ENCODE measurements at regions not wholly inside any gene's neighbourhood (a gene's known extent, or its start where the extent isn't known, plus 50 kb on each side); places are given as distances from the start of the nearest gene placed in this dataset.

GRCh38 chr3:21989341-21990042 is 238.5 kb upstream of the ZNF385D start (continued):
- TF ChIP-seq ZNF671 (CRISPR knock-in tag; IDR thresholded peaks at IDR 0.05) (no peak), ARID4B (CRISPR knock-in tag; IDR thresholded peaks at IDR 0.05; ENCODE audit: borderline replicate concordance) (no peak), ZNF423 (CRISPR knock-in tag; IDR thresholded peaks at IDR 0.05) (no peak), MAX (CRISPR knock-in tag; IDR thresholded peaks at IDR 0.05) (no peak), ZNF121 (CRISPR knock-in tag; IDR thresholded peaks at IDR 0.05) (no peak), E2F5 (CRISPR knock-in tag; IDR thresholded peaks at IDR 0.05) (no peak)

GRCh38 chr3:21991061-21991460 is 240.1 kb upstream of the ZNF385D start:
- Mint-ChIP-seq H3K4me1 (peaks cover 4% of the 10 kb centered on the region), H3K27me3 (ENCODE audit: low read depth) (no peaks in the 10 kb centered on the region), H3K27ac (no peak overlapping the region), H3K36me3 (no peaks in the 10 kb centered on the region), H3K4me3 (no peak overlapping the region), H3K9me3 (no peaks in the 10 kb centered on the region)
- no peak for DNase-seq (ENCODE audit: low spot score)
- ATAC-seq: no peak
- TF ChIP-seq EMX1 (CRISPR knock-in tag; IDR thresholded peaks at IDR 0.05) (no peak), FOXP1 (CRISPR knock-in tag; IDR thresholded peaks at IDR 0.05; ENCODE audit: borderline replicate concordance) (no peak), FOXJ3 (CRISPR knock-in tag; IDR thresholded peaks at IDR 0.05; ENCODE audit: borderline replicate concordance) (no peak), JUN (CRISPR knock-in tag; IDR thresholded peaks at IDR 0.05) (no peak), E2F5 (CRISPR knock-in tag; IDR thresholded peaks at IDR 0.05) (no peak), CREB1 (CRISPR knock-in tag; IDR thresholded peaks at IDR 0.05) (no peak), IRF2 (CRISPR knock-in tag; IDR thresholded peaks at IDR 0.05; ENCODE audit: borderline replicate concordance, low read depth) (no peak)
- TF ChIP-seq, protein P1, sequence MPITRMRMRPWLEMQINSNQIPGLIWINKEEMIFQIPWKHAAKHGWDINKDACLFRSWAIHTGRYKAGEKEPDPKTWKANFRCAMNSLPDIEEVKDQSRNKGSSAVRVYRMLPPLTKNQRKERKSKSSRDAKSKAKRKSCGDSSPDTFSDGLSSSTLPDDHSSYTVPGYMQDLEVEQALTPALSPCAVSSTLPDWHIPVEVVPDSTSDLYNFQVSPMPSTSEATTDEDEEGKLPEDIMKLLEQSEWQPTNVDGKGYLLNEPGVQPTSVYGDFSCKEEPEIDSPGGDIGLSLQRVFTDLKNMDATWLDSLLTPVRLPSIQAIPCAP (CRISPR knock-in tag; IDR thresholded peaks at IDR 0.05): no peak
- TF ChIP-seq, protein P2, sequence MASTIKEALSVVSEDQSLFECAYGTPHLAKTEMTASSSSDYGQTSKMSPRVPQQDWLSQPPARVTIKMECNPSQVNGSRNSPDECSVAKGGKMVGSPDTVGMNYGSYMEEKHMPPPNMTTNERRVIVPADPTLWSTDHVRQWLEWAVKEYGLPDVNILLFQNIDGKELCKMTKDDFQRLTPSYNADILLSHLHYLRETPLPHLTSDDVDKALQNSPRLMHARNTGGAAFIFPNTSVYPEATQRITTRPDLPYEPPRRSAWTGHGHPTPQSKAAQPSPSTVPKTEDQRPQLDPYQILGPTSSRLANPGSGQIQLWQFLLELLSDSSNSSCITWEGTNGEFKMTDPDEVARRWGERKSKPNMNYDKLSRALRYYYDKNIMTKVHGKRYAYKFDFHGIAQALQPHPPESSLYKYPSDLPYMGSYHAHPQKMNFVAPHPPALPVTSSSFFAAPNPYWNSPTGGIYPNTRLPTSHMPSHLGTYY (CRISPR knock-in tag; IDR thresholded peaks at IDR 0.05): no peak
- TF ChIP-seq, protein P3, sequence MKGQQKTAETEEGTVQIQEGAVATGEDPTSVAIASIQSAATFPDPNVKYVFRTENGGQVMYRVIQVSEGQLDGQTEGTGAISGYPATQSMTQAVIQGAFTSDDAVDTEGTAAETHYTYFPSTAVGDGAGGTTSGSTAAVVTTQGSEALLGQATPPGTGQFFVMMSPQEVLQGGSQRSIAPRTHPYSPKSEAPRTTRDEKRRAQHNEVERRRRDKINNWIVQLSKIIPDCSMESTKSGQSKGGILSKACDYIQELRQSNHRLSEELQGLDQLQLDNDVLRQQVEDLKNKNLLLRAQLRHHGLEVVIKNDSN (CRISPR knock-in tag; IDR thresholded peaks at IDR 0.05): no peak
- POLR2A ChIA-PET: no interaction called here
- CTCF ChIA-PET: no interaction called here

Measured in WTC11 (cell line).